Lower lobe of right lung (tissue), 2 donors: ENCODE measurements at regions not wholly inside any gene's neighbourhood (a gene's known extent, or its start where the extent isn't known, plus 50 kb on each side); places are given as distances from the start of the nearest gene placed in this dataset.

Experiments
- ATAC-seq, 2 donors: fragments of 200-7000 bp; cut with Tn5 transposase; one replicate each; pipeline ENCODE4 v1.9.1; 2020 to 2022; ENCODE audit warnings: mild to moderate bottlenecking in 2 of 2, moderate library complexity in 2 of 2
- DNase-seq: peaks from one replicate; pipeline ENCODE4 v3.0.0-alpha.2; 2020
- H3K27ac ChIP-seq: fragments of 200-600 bp; one replicate; pipeline ENCODE4 v1.8.0; 2022
- H3K27me3 ChIP-seq: fragments of 200-600 bp; one replicate; pipeline ENCODE4 v1.8.0; 2022; ENCODE audit warnings: low read depth
- H3K36me3 ChIP-seq: fragments of 200-600 bp; one replicate; pipeline ENCODE4 v1.8.0; 2022; ENCODE audit warnings: mild to moderate bottlenecking
- H3K4me1 ChIP-seq: fragments of 200-600 bp; one replicate; pipeline ENCODE4 v1.8.0; 2022
- H3K4me3 ChIP-seq: fragments of 200-600 bp; one replicate; pipeline ENCODE4 v1.8.0; 2022; ENCODE audit warnings: mild to moderate bottlenecking
- H3K9me3 ChIP-seq: fragments of 200-600 bp; one replicate; pipeline ENCODE4 v1.8.0; 2022
- intact Hi-C: fragments of 100-400 bp; cut with DNase I; formaldehyde crosslinking; loops from one replicate; pipeline ENCODE4 v1.11.0; 2022
- TF ChIP-seq, protein P1 (sequence below): fragments of 200-600 bp; IDR thresholded peaks from one replicate; pipeline ENCODE4 v1.8.0; 2022; ENCODE audit warnings: antibody characterized with exemption, mild to moderate bottlenecking
- donor health status: DM: no; HTN: yes; CAD: no; lungs with severe emphysema.

DNA sequence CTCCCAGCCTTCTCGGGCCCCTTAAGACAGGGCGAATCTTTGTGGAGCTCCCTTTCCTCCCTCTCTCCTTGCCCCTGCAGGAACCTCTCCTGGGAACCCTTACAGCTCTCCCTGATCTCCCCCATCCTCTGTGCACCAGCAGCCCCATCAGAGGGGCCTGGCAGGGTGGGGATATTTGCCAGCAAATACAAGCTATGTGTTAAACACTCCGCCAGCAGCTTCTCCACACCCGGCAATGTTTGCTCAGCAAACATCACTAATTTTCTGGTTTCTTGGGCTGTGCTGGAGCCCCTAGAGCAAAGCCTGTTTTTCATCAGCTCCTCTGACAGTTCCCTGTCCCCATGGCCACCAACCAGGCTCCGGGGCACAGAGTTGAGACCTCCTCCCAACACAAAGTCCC is 147.5 kb upstream of the LHX5 start:
- Histone ChIP-seq H3K27me3 (peaks cover 15% of the 10 kb centered on the region), H3K4me3 (no peak overlapping the region), H3K27ac (no peak overlapping the region), H3K9me3 (no peaks in the 10 kb centered on the region), H3K4me1 (no peaks in the 10 kb centered on the region), H3K36me3 (no peaks in the 10 kb centered on the region)
- TF ChIP-seq, protein P1, sequence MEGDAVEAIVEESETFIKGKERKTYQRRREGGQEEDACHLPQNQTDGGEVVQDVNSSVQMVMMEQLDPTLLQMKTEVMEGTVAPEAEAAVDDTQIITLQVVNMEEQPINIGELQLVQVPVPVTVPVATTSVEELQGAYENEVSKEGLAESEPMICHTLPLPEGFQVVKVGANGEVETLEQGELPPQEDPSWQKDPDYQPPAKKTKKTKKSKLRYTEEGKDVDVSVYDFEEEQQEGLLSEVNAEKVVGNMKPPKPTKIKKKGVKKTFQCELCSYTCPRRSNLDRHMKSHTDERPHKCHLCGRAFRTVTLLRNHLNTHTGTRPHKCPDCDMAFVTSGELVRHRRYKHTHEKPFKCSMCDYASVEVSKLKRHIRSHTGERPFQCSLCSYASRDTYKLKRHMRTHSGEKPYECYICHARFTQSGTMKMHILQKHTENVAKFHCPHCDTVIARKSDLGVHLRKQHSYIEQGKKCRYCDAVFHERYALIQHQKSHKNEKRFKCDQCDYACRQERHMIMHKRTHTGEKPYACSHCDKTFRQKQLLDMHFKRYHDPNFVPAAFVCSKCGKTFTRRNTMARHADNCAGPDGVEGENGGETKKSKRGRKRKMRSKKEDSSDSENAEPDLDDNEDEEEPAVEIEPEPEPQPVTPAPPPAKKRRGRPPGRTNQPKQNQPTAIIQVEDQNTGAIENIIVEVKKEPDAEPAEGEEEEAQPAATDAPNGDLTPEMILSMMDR: no peak
- ATAC-seq (no peak), DNase-seq (no peak)
- intact Hi-C loops: no loop called here

DNA sequence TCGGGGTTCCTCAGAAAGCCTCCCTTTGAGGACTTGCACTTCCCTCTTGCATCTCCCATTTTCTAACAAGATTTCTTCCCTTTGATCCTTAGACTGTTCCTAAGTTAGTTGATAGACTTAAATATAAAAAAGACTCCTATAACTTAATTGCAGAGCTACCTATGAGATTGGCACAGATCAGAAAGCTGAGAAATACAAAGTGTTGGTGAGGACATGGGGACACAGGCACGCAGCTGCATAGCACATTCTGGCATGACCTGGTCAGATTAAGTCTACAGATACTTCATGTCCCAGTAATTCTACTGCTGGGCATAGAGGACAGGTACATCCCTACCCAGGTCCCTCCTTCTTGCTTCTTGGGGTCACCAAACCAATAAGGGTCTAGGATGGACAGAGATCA is 141.7 kb upstream of the LHX5 start:
- TF ChIP-seq, protein P1: no peak
- H3K27ac ChIP-seq: no peak overlapping the region
- DNase-seq (no peak), ATAC-seq (no peak)
- no peaks in the 10 kb centered on the region for H3K36me3 ChIP-seq
- no peak overlapping the region for H3K4me3 ChIP-seq
- H3K9me3 ChIP-seq: no peaks in the 10 kb centered on the region
- no peaks in the 10 kb centered on the region for H3K4me1 ChIP-seq
- intact Hi-C loops: no loop called here
- peaks cover 61% of the 10 kb centered on the region for H3K27me3 ChIP-seq

DNA sequence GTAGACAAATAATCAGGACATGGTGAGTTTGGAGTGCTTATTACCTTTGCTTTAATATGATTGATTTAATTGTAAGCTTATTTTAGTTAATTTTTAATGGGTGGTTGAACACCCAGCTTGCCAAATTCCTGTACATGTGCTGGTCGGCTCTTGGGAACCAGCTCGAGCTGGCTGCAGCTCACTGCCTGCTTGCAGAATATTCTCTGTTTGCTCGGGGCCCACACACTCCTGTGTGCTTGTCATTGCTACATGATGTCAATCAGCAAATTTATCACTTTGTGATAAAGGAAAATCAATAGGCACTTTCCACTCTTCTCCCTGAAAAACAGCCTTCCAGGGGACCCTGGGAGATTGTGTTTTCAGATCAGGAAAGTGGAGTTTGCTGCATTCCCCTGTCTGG is 141.1 kb upstream of the LHX5 start:
- intact Hi-C loops: no loop called here
- H3K27ac ChIP-seq: no peak overlapping the region
- H3K36me3 ChIP-seq: no peaks in the 10 kb centered on the region
- TF ChIP-seq, protein P1: no peak
- H3K4me3 ChIP-seq: no peak overlapping the region
- no peaks in the 10 kb centered on the region for H3K4me1 ChIP-seq
- no peak for ATAC-seq
- H3K9me3 ChIP-seq: no peaks in the 10 kb centered on the region
- no peak for DNase-seq
- H3K27me3 ChIP-seq: peaks cover 61% of the 10 kb centered on the region

DNA sequence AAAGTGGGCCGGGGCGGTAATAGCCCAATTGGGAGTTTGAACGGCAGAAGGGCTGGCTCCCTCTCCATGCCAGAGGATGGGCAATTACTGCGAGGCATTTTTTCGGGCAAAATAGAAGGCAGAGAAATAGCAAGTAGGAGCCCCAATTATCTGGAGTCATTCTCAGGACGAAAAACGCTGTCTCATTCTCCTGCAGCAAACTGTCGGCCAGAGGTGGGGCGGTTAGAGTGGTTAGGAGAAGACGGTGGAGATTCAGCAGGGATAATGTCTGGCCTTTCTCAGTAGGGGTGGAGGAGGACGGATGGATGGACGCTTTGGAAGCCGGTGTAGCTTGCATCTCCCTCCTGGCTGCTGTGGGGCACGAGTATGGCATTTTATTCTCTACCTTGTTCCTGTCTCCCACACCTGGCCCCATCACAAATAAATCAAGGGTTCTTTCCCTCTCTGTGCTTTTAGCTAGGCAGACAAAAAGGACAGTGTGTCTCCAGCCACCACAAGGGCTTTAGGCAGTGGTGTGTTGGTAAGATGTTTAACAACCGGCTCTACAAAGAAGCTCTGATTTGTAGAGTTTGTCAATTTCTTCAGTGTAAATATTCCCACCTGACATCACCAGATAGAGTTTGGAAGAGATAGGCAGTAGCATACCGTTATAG is 140.5 kb upstream of the LHX5 start:
- Histone ChIP-seq H3K27ac (no peak overlapping the region), H3K9me3 (no peaks in the 10 kb centered on the region), H3K36me3 (no peaks in the 10 kb centered on the region), H3K27me3 (peaks cover 61% of the 10 kb centered on the region), H3K4me3 (no peak overlapping the region), H3K4me1 (no peaks in the 10 kb centered on the region)
- DNase-seq (no peak), ATAC-seq (no peak)
- TF ChIP-seq, protein P1: no peak
- intact Hi-C loops: no loop called here

DNA sequence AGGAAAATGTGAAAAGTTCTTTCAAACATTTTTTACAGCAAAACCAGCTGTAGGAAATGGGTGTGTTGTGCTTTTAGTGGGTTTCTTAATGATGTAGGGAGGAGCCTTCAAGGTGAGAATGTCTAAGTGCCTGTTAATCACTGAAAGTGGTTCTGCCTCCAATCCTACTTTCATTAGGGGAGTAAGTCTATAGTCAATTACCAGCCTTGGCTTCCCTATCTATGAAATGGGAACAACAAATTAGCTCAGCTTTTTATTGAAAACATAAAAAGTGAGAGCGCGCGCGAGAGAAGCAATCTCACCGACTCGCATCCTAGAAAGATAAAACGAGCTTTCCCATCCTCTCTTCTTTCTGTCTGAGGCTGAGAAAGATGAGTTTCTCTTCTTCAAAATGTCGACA is 140.0 kb upstream of the LHX5 start:
- H3K27ac ChIP-seq: no peak overlapping the region
- H3K4me3 ChIP-seq: no peak overlapping the region
- intact Hi-C loops: no loop called here
- no peaks in the 10 kb centered on the region for H3K36me3 ChIP-seq
- TF ChIP-seq, protein P1: no peak
- ATAC-seq (no peak), DNase-seq (no peak)
- peaks cover 63% of the 10 kb centered on the region for H3K27me3 ChIP-seq
- H3K4me1 ChIP-seq: no peaks in the 10 kb centered on the region
- no peaks in the 10 kb centered on the region for H3K9me3 ChIP-seq
